Endothelial cell of umbilical vein (primary cell): ENCODE measurements at regions not wholly inside any gene's neighbourhood (a gene's known extent, or its start where the extent isn't known, plus 50 kb on each side); places are given as distances from the start of the nearest gene placed in this dataset.

Source experiments
- BruUV-seq: library from RNA; stranded (reverse); fragments of 400-500 nt; replicated peaks from 2 replicates; lab custom pipeline; 2021; lab: Mats Ljungman, UMichigan
- CTCF ChIA-PET: fragments of 300-600, 350-600 bp; sonication (Branson Sonifier 250); formaldehyde crosslinking; loops from one replicate; lab custom pipeline; 2021; ENCODE audit warnings: antibody characterized with exemption, inconsistent platforms; lab: Charles Lee
- POLR2A ChIA-PET: fragments of 300-600, 350-600 bp; sonication (Branson Sonifier 250); formaldehyde crosslinking; loops from one replicate; lab custom pipeline; 2021; ENCODE audit warnings: antibody characterized with exemption, inconsistent platforms; lab: Charles Lee
- DNase-seq: peaks from one replicate; pipeline ENCODE4 v3.0.0-alpha.2; 2011; ENCODE audit warnings: low read depth, low spot score
- FAIRE-seq: peaks from 2 replicates; lab custom pipeline; 2011; peaks lifted over from hg19 to GRCh38; lab: Jason Lieb, UNC
- H2AFZ ChIP-seq: 2 replicates; pipeline ENCODE4 v1.6.0; 2012; ENCODE audit warnings: low read depth, low read length, control low read depth, inconsistent platforms
- H3K27ac ChIP-seq: 2 replicates; pipeline ENCODE4 v1.5.1; 2011; ENCODE audit warnings: low read depth, mild to moderate bottlenecking, control low read depth, low read length, moderate library complexity; ENCODE audit not compliant: insufficient read depth
- H3K27me3 ChIP-seq, 2 experiments: 2 replicates each; pipeline versions ENCODE4 v1.6.0 to v1.6.1; 2011; ENCODE audit warnings: low read length in 2 of 2, mixed read lengths in 1 of 2; ENCODE audit not compliant: control insufficient read depth in 2 of 2, insufficient read depth in 2 of 2
- H3K36me3 ChIP-seq, 2 experiments: 2 replicates in 1 of 2; 3 replicates in 1 of 2; pipeline ENCODE4 v1.5.1; 2011; ENCODE audit warnings: low read length in 2 of 2, mild to moderate bottlenecking in 1 of 2, moderate library complexity in 1 of 2; ENCODE audit not compliant: control insufficient read depth in 2 of 2, insufficient read depth in 2 of 2; ENCODE audit errors: extremely low read depth in 1 of 2
- H3K4me1 ChIP-seq: 3 replicates; pipeline ENCODE4 v1.5.1; 2011; ENCODE audit warnings: mild to moderate bottlenecking, low read length; ENCODE audit not compliant: control insufficient read depth, insufficient read depth; ENCODE audit errors: extremely low read depth
- H3K4me2 ChIP-seq: 2 replicates; pipeline ENCODE4 v1.6.1; 2011; ENCODE audit warnings: low read length, control low read depth, mixed read lengths; ENCODE audit not compliant: insufficient read depth
- H3K4me3 ChIP-seq, 3 experiments: fragments of 200-600 bp in 1 of 3; sonication (generic), shearing (Covaris generic) in 1 of 3; replicated peaks in 1 of 3; 2 replicates each; pipeline ENCODE4 v1.5.1; 2011 to 2016; ENCODE audit warnings: control low read depth in 3 of 3, low read length in 3 of 3, mild to moderate bottlenecking in 2 of 3, inconsistent platforms in 1 of 3, low read depth in 1 of 3, moderate library complexity in 1 of 3; ENCODE audit not compliant: insufficient read depth in 1 of 3
- H3K79me2 ChIP-seq: 2 replicates; pipeline ENCODE4 v1.6.0; 2012; ENCODE audit warnings: low read length, inconsistent platforms; ENCODE audit not compliant: control insufficient read depth, insufficient read depth
- H3K9ac ChIP-seq: replicated peaks from 2 replicates; pipeline ENCODE3; 2011; ENCODE audit warnings: low read length, control low read depth; ENCODE audit not compliant: insufficient read depth; ENCODE audit errors: extremely low read depth
- H3K9me1 ChIP-seq: replicated peaks from 3 replicates; pipeline ENCODE4 v1.6.0; 2011; ENCODE audit warnings: mild to moderate bottlenecking, low read length; ENCODE audit not compliant: control insufficient read depth, insufficient read depth; ENCODE audit errors: extremely low read depth
- H3K9me3 ChIP-seq: replicated peaks from 2 replicates; pipeline ENCODE4 v1.5.1; 2012; ENCODE audit warnings: low read length, inconsistent platforms; ENCODE audit not compliant: control insufficient read depth, insufficient read depth
- H4K20me1 ChIP-seq: replicated peaks from 2 replicates; pipeline ENCODE3; 2011; ENCODE audit warnings: mild to moderate bottlenecking, low read length; ENCODE audit not compliant: control insufficient read depth, insufficient read depth; ENCODE audit errors: extremely low read depth
- EZH2 ChIP-seq: IDR thresholded peaks from 2 replicates; pipeline ENCODE4 v1.6.1; 2012; ENCODE audit warnings: borderline replicate concordance, low read depth, mild to moderate bottlenecking, moderate library complexity, low read length, inconsistent platforms; ENCODE audit not compliant: severe bottlenecking
- FOS ChIP-seq: IDR thresholded peaks from 2 replicates; pipeline ENCODE4 v1.6.1; 2011; ENCODE audit warnings: mild to moderate bottlenecking, low read length, moderate library complexity, borderline replicate concordance; ENCODE audit not compliant: insufficient read depth
- GATA2 ChIP-seq: IDR thresholded peaks from 2 replicates; pipeline ENCODE4 v1.7.0; 2011; ENCODE audit warnings: low read depth, mild to moderate bottlenecking, moderate library complexity, mixed read lengths, low read length; ENCODE audit not compliant: insufficient read length, insufficient read depth
- JUN ChIP-seq: IDR thresholded peaks from 2 replicates; pipeline ENCODE4 v1.6.1; 2011; ENCODE audit warnings: borderline replicate concordance, low read depth; ENCODE audit not compliant: insufficient read length, insufficient read depth
- MAX ChIP-seq: IDR thresholded peaks from 2 replicates; pipeline ENCODE4 v1.6.1; 2011; ENCODE audit not compliant: insufficient read depth, insufficient read length
- MYC ChIP-seq: IDR thresholded peaks from one replicate; pipeline ENCODE4 v1.6.1; 2011; ENCODE audit warnings: mild to moderate bottlenecking, low read depth, low read length
- POLR2A ChIP-seq: IDR thresholded peaks from 2 replicates; pipeline ENCODE4 v1.6.1; 2012; ENCODE audit warnings: low read depth, mild to moderate bottlenecking, control low read depth, low read length
- POLR2AphosphoS5 ChIP-seq: IDR thresholded peaks from 2 replicates; pipeline ENCODE4 v1.6.1; 2012; ENCODE audit warnings: low read depth, mild to moderate bottlenecking, control low read depth, low read length, moderate library complexity; ENCODE audit not compliant: insufficient read depth
- dilution Hi-C: fragments of 300-500 bp; cut with MboI; formaldehyde crosslinking; loops from one replicate; pipeline ENCODE4 v1.15.0; 2019; ENCODE audit warnings: low sequenced_read_pairs; ENCODE audit not compliant: extremely low pct_ligation_motif_present
- intact Hi-C: fragments of 100-400 bp; cut with micrococcal nuclease; formaldehyde crosslinking; loops from one replicate; pipeline ENCODE4 v1.10.0; 2022
- TF ChIP-seq, protein P1 (sequence below), 2 donors: IDR thresholded peaks; 1 replicate in 1 of 2; 2 replicates in 1 of 2; pipeline ENCODE4 v1.5.1; 2011; ENCODE audit warnings: low read length in 2 of 2, mild to moderate bottlenecking in 2 of 2, moderate library complexity in 2 of 2, control low read depth in 1 of 2, inconsistent platforms in 1 of 2, low read depth in 1 of 2; ENCODE audit not compliant: insufficient read depth in 1 of 2; ENCODE audit errors: extremely low read depth in 1 of 2

- H4K20me1 ChIP-seq, result no peaks in the 10 kb centered on the region
- POLR2A ChIA-PET, result no interaction called here
- H3K9ac ChIP-seq, result no peak overlapping the region
- H3K79me2 ChIP-seq, result no peaks in the 10 kb centered on the region
- no peak overlapping the region for H3K4me2 ChIP-seq
- H3K27me3 ChIP-seq, result no peaks in the 10 kb centered on the region
- DNase-seq (no peak), FAIRE-seq (no peak)
- H3K4me3 ChIP-seq, result no peak overlapping the region
- no TSS peak for BruUV-seq
- dilution Hi-C loops, result no loop called here
- TF ChIP-seq FOS, result no peak
- TF ChIP-seq POLR2AphosphoS5, result no peak
- no peak for TF ChIP-seq POLR2A
- no peak for TF ChIP-seq EZH2
- no peak for TF ChIP-seq GATA2
- no peak for TF ChIP-seq MYC
- TF ChIP-seq, protein P1, sequence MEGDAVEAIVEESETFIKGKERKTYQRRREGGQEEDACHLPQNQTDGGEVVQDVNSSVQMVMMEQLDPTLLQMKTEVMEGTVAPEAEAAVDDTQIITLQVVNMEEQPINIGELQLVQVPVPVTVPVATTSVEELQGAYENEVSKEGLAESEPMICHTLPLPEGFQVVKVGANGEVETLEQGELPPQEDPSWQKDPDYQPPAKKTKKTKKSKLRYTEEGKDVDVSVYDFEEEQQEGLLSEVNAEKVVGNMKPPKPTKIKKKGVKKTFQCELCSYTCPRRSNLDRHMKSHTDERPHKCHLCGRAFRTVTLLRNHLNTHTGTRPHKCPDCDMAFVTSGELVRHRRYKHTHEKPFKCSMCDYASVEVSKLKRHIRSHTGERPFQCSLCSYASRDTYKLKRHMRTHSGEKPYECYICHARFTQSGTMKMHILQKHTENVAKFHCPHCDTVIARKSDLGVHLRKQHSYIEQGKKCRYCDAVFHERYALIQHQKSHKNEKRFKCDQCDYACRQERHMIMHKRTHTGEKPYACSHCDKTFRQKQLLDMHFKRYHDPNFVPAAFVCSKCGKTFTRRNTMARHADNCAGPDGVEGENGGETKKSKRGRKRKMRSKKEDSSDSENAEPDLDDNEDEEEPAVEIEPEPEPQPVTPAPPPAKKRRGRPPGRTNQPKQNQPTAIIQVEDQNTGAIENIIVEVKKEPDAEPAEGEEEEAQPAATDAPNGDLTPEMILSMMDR (IDR thresholded peaks at IDR 0.05; ENCODE audit: extremely low read depth in 1 of 2, insufficient read depth in 1 of 2, low read depth in 1 of 2, low read length in 2 of 2), result no peak
- no peak for TF ChIP-seq MAX
- TF ChIP-seq JUN, result no peak
- intact Hi-C loops, result no loop called here
- no peak overlapping the region for H2AFZ ChIP-seq
- peaks cover 5% of the 10 kb centered on the region for H3K4me1 ChIP-seq
- no peaks in the 10 kb centered on the region for H3K9me3 ChIP-seq
- no peak overlapping the region for H3K27ac ChIP-seq
- no peaks in the 10 kb centered on the region for H3K36me3 ChIP-seq
- CTCF ChIA-PET, result interaction anchor here (0.7 to 1.8 kb wide), 2 partner anchors 9 to 113 kb away, joined by 3 to 8 read pairs; no protein-coding TSS in a partner anchor
- H3K9me1 ChIP-seq, result no peaks in the 10 kb centered on the region
Measured at GRCh38 chrX:109920325-109920724, 82.6 kb upstream of the TMEM164 start.
